GM18873 (cell line): ENCODE measurements at regions not wholly inside any gene's neighbourhood (a gene's known extent, or its start where the extent isn't known, plus 50 kb on each side); places are given as distances from the start of the nearest gene placed in this dataset.
"Not testable (repeated sequence)": the region's sequence is repeated elsewhere in the genome, so short reads cannot be mapped to it uniquely, and the experiment has no call there.

Experiments used
- ATAC-seq: cut with Tn5 transposase; IDR thresholded peaks from one replicate; pipeline ENCODE4 v1.9.1; 2021; ENCODE audit warnings: mild to moderate bottlenecking, moderate library complexity, moderate number of reproducible peaks; ENCODE audit not compliant: unreplicated experiment, low FRiP score

DNA sequence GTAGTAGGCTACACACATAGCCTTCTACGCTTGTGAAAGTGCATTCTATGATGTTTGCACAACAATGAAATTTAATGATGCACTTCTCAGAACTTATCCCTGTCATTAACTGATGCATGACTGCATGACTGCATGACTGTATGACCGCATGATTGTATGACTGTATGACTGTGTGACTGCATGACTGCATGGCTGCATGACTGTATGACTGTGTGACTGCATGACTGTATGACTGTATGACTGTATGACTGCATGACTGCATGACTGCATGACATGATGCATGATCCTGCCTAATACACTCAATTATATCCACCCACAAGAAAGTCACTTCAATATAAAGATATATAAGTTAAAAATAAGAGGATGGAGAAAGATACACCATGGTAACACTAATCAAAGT lies 365.4 kb upstream of the FSIP2 start:
- no peak for ATAC-seq

DNA sequence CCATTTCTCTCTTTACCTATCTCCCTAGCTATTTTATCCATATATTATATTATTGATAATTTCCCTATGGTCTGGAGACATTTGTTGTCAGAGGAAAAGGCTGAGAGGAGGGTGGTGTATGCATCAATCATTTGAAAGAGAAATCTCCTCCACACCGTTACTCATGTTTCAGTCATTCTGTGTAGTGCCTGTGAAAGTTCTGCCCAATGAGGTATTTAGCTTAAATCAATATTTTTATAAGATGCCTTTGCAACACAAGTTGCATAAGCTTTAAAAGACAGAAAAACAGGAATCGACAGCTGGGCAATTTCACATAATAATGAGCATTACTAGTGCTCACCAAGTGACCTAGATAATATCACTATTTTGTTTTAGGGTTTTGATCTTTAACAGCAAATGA lies 363.7 kb upstream of the FSIP2 start:
- no peak for ATAC-seq

DNA sequence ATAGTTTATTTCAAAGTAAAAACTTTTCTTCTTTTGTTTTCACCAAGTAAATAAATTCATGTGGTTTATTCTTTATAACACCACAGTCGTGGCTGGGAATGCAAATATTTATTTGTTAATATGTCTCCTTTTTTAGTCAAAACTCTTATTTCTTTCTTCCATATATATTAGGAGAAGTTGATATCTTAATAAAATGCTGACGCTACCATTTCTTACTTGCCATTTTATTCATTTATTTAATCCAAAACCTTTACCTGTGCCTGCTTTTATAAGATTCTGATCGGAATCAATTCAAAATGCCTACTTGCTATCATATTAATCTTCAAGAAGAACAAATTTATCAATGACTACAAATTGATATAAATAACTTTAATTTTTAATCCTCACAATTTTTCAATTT lies 362.9 kb upstream of the FSIP2 start:
- no peak for ATAC-seq

DNA sequence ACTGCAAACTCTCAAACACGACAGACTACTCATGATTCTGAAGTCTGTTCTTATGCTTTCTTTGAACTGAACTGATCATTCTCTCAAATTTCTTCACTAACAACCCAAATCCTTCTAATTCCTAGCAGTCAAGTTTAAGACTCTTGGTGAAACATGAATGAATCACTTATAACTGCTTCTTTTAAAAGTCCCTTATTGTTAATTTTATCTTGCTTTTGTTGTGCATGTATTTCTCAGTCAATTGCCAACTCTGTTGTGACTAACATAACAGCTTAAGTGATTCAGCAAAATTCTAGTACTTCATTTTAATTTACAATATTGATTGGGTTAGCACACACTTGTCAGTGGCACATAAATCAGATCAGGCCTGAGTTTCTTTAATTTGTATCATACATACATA lies 357.0 kb upstream of the FSIP2 start:
- no peak for ATAC-seq

DNA sequence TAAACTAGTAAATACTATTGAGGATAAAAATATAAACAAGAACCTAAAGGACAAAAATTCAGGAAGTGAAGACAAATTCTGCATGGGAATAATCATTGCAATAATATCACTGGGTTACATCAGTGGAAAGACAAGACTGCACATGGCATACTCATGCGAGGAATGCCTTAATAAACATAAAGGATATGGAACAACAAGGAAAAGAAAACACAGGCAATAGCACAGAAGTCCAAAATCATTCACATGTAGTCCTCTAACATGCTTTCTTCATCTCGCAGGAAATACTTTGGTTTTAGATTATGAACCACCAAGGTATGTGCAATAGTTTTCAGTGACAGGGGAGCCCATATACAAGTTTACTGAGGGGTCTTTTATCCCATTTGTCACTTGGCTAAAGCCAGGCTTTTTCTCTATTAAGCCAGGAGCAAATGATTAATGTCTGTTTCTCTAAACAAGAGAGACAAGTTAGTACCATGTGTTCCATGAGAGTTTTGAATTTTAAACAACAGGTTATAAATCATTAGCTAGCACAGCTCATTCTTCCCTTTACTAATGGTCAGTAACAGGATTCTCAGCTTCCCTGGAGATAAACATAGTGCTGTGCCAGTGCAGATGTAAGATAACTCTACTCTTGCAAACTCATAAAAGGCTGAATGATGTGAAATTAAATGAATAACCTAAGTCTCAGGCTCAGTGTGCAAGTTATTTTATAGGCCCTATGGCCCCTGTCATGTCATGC lies 353.6 kb upstream of the FSIP2 start:
- no peak for ATAC-seq

DNA sequence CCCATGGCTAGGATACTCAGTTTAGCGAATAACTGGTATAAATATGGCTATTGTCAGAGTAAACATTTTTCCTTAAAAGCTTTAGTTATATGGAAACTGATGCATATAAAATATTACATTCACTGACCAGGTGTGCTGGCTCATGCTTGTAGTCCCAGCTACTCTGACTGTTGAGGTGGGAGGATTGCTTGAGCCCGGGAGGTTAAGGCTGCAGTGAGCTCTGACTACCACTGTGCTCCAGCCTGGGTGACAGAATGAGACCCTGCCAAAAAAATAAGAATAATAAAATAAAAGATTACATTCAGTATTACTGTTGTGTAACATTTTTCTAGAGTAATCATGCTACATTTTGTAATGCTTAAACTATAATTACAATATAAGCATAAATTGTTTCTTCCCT lies 350.4 kb upstream of the FSIP2 start:
- no peak for ATAC-seq

DNA sequence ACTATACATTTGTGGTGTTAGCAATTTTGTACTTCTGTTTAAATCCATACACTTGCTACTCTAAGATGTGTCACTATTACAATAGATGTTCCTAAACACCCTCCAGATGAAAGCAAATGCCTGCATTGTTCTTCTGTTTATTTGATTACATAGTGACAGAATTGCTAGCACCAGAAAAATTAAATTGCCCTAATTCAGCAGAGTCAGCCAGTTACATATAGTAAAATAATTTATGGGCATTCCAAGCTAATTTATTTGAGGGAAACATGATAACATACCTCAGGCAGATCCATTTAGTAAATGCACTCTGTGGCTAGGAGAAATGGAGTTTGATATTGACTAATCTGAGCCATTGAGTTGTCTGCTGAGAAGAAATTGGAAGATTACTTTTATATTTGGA lies 347.1 kb upstream of the FSIP2 start:
- no peak for ATAC-seq

DNA sequence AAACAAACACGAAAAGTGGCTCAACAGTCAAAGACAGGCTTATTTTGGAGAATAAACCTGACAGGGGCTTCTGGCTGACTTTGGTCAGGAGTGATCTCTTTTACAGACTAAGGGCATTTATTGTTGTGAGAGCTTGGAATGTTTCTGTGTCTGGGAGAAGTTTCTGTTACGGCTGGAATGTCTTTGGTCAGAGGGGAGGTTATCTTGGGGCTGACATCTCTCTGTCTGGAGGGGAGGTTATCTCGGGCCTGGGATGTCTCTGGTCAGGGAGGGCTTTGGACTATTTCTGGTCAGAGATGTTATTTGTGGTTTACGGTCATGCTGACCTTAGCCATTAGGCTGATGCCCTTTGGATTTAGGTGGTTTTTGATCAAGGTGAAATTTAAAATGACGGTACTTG lies 345.5 kb upstream of the FSIP2 start:
- no peak for ATAC-seq

DNA sequence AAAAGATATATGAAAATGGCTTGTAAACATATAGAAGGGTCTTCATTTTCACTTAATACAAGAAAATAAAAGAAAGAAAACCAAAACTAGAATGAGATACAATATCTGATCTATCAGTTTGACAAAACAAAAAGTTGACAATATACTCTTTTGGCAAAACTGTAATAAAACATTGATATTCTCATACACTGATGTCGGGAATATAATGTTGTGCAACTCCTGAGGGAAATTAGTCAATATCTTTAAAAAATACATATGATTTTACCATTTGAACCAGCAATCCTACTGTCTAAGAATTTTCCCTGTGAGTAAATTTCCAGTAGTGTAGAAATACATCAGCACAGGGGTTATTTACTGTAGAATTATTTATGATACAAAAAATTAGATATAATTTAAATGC lies 336.1 kb upstream of the FSIP2 start:
- no peak for ATAC-seq

DNA sequence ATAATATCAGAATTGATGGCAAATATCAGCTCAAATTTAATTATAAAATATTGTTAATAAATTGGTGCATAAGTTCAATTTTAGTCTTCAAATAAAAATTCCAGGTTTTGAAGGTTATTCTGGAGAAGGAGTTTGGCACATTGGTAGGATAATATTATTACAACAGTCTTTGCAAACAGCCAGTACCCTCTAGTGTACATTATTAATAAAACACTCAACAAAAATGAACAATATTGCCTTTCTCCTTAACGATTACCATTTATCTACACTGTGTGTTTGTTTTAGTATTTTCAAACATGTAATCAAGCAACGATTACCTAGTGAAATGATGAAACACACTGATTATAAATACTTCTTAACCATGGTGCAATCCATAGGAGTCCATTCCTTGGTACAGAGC lies 334.0 kb upstream of the FSIP2 start:
- ATAC-seq = no peak

DNA sequence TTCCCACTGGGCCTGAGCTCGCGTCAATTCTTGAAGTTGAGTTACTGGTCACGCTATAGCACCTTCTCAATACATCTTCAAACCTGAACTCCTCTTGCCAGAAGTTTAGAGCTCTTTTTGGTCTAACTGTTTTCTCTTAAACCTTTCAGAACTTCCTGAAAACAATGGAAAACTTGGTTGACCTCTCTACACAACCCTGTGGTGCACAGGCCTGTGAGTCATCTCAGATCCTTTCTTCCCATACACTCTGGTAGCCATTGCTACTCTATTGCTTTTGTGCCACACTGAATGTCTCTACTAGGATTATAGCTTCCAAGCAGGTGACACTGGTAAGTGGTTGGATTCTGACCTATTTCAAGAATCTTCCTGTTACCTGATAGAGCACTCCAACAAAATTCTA lies 321.5 kb upstream of the FSIP2 start:
- no peak for ATAC-seq

DNA sequence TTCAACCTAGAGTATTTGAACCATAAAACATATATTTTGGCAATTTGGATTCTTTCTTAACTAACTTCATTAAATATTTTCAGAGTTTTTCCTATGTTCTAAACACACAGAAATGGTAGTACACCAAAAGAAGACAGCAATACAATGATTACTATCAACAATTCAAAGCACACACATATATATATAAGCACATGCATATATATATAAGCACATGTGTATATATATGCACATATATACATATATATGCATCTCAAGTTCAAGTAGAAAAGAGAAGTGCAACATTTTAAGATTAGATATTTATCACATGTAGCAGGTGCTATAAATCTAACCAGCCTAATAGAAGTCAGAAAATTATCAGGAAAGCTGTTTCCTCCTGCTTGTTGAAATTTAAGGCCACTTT lies 320.9 kb upstream of the FSIP2 start:
- ATAC-seq = no peak

DNA sequence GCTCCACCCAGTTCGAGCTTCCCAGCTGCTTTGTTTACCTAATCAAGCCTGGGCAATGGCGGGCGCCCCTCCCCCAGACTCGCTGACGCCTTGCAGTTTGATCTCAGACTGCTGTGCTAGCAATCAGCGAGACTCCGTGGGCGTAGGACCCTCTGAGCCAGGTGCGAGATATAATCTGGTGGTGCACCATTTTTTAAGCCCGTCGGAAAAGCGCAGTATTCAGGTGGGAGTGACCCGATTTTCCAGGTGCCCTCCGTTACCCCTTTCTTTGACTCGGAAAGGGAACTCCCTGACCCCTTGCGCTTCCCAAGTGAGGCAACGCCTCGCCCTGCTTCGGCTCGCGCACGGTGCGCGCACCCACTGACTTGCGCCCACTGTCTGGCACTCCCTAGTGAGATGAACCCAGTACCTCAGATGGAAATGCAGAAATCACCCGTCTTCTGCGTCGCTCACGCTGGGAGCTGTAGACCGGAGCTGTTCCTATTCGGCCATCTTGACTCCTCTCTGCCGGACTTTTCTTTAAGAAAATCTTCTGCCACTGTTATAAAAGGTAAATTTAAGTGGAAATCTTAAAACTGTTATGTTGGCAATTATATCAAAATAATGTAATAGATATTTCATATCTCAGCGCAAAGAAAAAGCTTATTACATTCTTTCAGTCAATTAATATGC lies 313.5 kb upstream of the FSIP2 start:
- ATAC-seq = not testable (repeated sequence)

DNA sequence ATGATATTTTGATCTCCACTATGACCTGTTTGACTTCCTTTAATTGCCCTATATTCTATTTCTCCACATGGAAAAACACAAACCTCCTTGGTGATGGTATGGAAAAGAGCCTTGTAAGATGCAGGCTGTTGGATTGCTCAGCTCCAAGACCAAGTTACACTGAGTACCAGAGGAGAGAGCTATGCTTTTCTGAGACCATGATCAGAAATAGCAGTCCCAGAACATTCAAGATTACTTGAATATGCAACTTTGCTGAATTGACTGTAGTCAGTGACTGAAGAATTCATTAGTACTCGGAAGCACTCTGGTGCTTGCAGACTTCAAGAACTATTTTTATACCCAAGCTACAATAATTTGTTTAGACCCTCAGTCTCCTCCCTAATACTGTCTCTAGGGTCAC lies 310.6 kb upstream of the FSIP2 start:
- no peak for ATAC-seq

DNA sequence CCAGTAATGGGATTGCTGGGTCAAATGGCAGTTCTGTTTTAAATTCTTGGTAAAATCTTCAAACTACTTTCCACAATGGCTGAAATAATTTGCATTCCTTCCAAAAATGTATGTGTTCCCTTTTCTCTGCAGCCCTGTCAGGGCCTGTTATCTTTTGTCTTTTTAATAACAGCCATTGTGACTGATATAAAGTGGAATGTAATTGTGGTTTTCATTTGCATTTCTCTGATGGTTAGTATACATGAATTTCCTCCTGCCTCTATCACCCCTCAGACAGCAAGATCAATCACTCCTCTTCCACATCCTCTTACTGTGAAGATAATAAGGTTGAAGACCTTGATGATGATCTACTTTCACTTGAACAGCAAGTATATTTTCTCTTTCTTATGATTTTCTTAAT lies 304.8 kb upstream of the FSIP2 start:
- no peak for ATAC-seq

DNA sequence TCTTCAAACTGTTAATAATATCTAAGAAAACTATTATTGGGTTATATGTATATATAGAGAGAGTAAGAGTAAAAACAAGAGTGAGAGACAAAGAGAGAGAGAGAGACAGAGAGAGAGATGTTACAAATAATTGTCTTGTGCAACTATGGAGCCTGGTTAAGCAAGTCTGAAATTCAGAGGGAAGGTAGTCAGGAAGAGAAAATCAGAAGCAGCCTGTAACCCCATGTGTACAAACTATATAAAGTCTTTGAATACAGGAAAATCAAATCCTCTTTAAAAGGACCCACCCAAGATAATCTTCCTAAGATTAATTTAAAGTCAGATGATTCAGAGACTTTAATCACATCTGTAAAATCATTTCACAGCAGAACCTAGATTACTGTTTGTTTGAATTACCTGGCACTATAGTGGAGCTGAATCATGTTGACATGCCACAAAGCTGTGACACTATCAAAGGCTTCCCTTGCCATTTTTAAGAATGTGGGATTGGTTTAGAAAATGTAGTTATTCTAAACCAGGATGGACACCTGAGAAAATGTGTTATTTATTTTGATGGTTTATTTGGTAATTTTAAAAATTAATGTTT lies 301.7 kb upstream of the FSIP2 start:
- no peak for ATAC-seq

DNA sequence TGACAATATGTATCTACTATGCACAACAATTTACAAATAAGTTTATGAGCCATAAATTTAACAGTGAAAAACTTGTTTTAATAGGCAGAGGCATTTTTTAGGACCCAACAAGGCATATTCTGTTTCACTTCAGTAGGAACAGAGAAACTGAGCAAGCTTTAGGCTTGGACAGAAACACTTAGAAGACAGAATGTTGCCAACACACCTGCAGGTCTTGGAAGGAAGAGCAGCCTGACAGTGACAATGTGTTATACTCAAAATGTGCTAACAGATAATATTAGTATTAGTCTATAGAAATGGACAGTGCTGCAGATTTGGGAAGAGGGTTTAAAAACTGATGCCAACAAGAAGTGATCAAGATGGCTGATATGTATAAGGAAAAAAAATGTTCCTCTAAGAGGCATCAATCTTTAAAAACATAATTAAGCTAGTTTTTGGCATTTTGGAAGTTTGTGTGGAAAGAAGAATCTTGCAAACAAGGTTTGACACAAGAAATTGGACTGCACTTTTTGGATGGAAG lies 297.1 kb upstream of the FSIP2 start:
- no peak for ATAC-seq

DNA sequence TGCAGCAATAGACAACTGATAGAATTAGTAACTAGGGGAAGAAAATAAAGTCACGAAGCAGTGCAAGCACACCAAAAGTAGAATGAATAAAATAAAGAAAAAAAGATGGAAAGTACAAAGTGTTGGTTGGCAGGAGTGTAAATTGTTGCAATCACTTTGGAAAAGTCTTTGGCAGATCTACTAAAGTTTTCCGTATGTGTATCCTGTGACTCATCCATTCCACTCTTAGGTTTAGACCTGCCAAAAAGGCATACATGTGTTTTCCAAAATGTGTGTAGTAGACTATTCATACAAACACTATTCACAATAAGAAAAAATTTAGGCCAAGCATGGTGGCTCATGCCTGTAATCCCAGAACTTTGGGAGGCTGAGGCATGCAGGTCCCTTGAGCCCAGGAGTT lies 282.1 kb upstream of the FSIP2 start:
- no peak for ATAC-seq

DNA sequence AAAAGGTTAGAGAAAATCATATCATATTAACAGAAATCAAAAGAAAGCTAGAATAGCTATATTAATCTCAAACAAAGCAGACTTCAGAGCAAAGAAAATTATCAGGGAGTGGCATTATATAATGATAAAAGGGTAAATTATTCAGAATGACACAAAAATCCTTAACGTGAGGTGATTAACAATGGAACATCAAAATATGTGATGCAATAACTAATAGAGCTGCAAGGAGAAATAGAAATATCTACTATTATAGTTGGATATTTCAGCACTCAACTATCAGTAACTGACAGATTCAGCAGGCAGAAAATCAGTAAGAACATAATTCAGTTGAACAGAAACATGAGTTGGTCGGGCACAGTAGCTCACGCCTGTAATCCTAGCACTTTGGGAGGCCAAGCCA lies 275.1 kb upstream of the FSIP2 start:
- ATAC-seq = no peak

DNA sequence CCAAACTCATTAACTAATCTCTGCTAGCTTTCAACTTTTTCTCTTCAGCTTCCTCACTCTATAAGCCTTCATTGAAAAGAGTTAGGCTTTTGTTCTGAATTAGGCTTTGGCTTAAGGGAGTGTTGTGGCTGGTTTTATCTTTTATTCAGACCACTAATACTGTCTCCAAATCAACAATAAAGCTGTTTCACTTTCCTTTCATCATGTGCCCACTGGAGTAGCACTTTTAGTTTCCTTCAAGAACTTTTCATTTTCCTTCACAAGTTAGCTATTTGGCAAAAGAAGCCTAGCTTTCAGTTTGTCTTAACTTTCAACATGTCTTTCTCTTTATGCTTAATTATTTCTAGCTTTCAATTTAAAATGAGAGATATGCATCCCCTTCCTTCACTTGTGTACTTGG lies 271.7 kb upstream of the FSIP2 start:
- ATAC-seq = no peak

DNA sequence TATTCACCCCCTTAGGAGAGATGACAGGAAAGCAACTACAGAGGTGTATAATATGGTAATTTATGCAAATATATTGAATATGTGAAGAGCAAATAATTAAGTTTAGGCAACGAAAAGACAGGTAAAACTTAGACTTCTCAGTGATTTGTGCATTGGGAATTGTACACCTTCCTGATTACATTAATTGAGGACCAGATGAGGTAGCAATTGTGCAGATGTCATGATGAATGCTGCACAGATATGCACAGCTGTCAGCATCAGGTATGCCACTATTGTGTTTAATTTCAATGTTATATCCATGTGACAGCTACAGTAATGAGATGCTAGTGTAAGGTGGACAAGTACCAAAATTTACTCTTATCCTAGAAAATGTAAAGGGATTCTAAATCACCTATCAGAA lies 267.2 kb upstream of the FSIP2 start:
- no peak for ATAC-seq

DNA sequence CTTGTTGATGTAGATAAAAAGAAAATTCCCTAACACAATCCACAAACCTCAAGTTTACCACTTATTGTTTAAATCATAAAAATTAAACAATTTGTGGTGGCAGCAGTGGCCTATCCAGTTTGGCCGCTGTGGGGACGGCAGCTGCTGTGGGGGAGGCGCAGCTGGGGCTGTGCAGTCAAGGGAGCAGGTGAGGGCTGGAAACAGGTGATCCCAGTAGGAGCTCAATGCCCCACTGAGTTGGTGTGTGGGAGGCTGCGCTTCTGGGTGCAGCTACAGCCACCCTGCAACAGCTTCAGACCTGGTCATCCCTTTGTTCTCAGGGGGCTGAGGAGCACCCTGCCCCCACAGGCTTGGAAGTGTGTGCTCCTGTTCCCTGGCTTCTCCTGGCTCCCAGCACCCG lies 266.0 kb upstream of the FSIP2 start:
- ATAC-seq = no peak
